ENCODE measurements at regions not wholly inside any gene's neighbourhood (a gene's known extent, or its start where the extent isn't known, plus 50 kb on each side); places are given as distances from the start of the nearest gene placed in this dataset.

GRCh38 chr6:113219783-113220182 is 637.4 kb upstream of the MARCKS start:
- Histone ChIP-seq H3K9me3 (ENCODE audit: low read length) (no peaks in the 10 kb centered on the region), H3K36me3 (ENCODE audit: insufficient read depth, low read length) (no peaks in the 10 kb centered on the region), H3F3A (ENCODE audit: insufficient read depth, low read length) (no peaks in the 10 kb centered on the region), H3K4me1 (ENCODE audit: insufficient read depth, low read length, severe bottlenecking) (no peaks in the 10 kb centered on the region), H3K4me3 (ENCODE audit: low read depth, low read length, poor library complexity, severe bottlenecking) (no peak overlapping the region), H3K79me2 (ENCODE audit: insufficient read depth, low read length) (no peaks in the 10 kb centered on the region), H3K27ac (ENCODE audit: low read depth, low read length, poor library complexity, severe bottlenecking) (no peak overlapping the region), H2AFZ (ENCODE audit: low read length) (no peak overlapping the region), H3K27me3 (ENCODE audit: insufficient read depth, low read length) (no peaks in the 10 kb centered on the region), H3K9me2 (ENCODE audit: low read depth, low read length) (no peaks in the 10 kb centered on the region), H4K20me1 (ENCODE audit: insufficient read depth, low read length) (no peaks in the 10 kb centered on the region), H3K9ac (ENCODE audit: low read length) (no peak overlapping the region), H3K4me2 (ENCODE audit: low read length) (no peak overlapping the region)
- TF ChIP-seq EZH2 (IDR thresholded peaks at IDR 0.05; ENCODE audit: borderline replicate concordance, low read length), result no peak
- no peak for TF ChIP-seq CTCF (IDR thresholded peaks at IDR 0.05; ENCODE audit: low read length)

GRCh38 chr6:113220832-113221231 is 636.3 kb upstream of the MARCKS start:
- H3K9me2 ChIP-seq (ENCODE audit: low read depth, low read length), result no peaks in the 10 kb centered on the region
- no peak overlapping the region for H3K27ac ChIP-seq (ENCODE audit: low read depth, low read length, poor library complexity, severe bottlenecking)
- H3F3A ChIP-seq (ENCODE audit: insufficient read depth, low read length), result no peaks in the 10 kb centered on the region
- no peaks in the 10 kb centered on the region for H3K9me3 ChIP-seq (ENCODE audit: low read length)
- no peaks in the 10 kb centered on the region for H3K79me2 ChIP-seq (ENCODE audit: insufficient read depth, low read length)
- TF ChIP-seq EZH2 (IDR thresholded peaks at IDR 0.05; ENCODE audit: borderline replicate concordance, low read length) (no peak), CTCF (IDR thresholded peaks at IDR 0.05; ENCODE audit: low read length) (no peak)
- H3K9ac ChIP-seq (ENCODE audit: low read length), result no peak overlapping the region
- no peaks in the 10 kb centered on the region for H4K20me1 ChIP-seq (ENCODE audit: insufficient read depth, low read length)
- no peak overlapping the region for H3K4me2 ChIP-seq (ENCODE audit: low read length)
- H3K4me1 ChIP-seq (ENCODE audit: insufficient read depth, low read length, severe bottlenecking), result no peaks in the 10 kb centered on the region
- no peaks in the 10 kb centered on the region for H3K36me3 ChIP-seq (ENCODE audit: insufficient read depth, low read length)
- no peak overlapping the region for H2AFZ ChIP-seq (ENCODE audit: low read length)
- H3K4me3 ChIP-seq (ENCODE audit: low read depth, low read length, poor library complexity, severe bottlenecking), result no peak overlapping the region
- no peaks in the 10 kb centered on the region for H3K27me3 ChIP-seq (ENCODE audit: insufficient read depth, low read length)

GRCh38 chr6:113221850-113222249 is 635.3 kb upstream of the MARCKS start:
- Histone ChIP-seq H3K4me3 (ENCODE audit: low read depth, low read length, poor library complexity, severe bottlenecking) (no peak overlapping the region), H3K9ac (ENCODE audit: low read length) (no peak overlapping the region), H4K20me1 (ENCODE audit: insufficient read depth, low read length) (no peaks in the 10 kb centered on the region), H3F3A (ENCODE audit: insufficient read depth, low read length) (no peaks in the 10 kb centered on the region), H3K9me2 (ENCODE audit: low read depth, low read length) (no peaks in the 10 kb centered on the region), H3K4me2 (ENCODE audit: low read length) (no peak overlapping the region), H3K36me3 (ENCODE audit: insufficient read depth, low read length) (no peaks in the 10 kb centered on the region), H3K27me3 (ENCODE audit: insufficient read depth, low read length) (no peaks in the 10 kb centered on the region), H3K27ac (ENCODE audit: low read depth, low read length, poor library complexity, severe bottlenecking) (no peak overlapping the region), H3K4me1 (ENCODE audit: insufficient read depth, low read length, severe bottlenecking) (no peaks in the 10 kb centered on the region), H3K9me3 (ENCODE audit: low read length) (no peaks in the 10 kb centered on the region), H3K79me2 (ENCODE audit: insufficient read depth, low read length) (no peaks in the 10 kb centered on the region), H2AFZ (ENCODE audit: low read length) (no peak overlapping the region)
- no peak for TF ChIP-seq CTCF (IDR thresholded peaks at IDR 0.05; ENCODE audit: low read length)
- TF ChIP-seq EZH2 (IDR thresholded peaks at IDR 0.05; ENCODE audit: borderline replicate concordance, low read length), result no peak
